GM21367 (cell line): ENCODE measurements at regions not wholly inside any gene's neighbourhood (a gene's known extent, or its start where the extent isn't known, plus 50 kb on each side); places are given as distances from the start of the nearest gene placed in this dataset.

ENCODE experiments used
- ATAC-seq: cut with Tn5 transposase; IDR thresholded peaks from one replicate; pipeline ENCODE4 v1.9.1; 2021; ENCODE audit not compliant: unreplicated experiment

DNA sequence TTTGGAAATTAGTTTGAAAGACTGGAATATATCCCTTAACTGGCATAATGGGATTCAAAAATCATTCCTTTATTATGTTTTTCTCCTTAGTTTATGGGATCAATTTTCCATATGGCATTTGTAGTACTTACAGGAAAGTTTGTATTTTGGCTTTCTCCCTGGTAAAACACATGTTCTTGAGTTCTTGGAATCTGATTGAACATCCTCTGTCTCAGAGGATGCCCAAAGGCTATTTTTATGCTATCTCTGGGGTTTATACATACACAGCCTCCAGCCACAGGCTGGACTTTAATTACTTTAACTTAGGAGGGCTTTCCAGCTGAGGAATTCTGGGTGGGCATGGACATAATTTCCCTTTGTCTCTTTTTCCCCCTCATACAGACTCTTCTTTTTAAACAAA lies 236.4 kb downstream of the HGF start:
- no peak for ATAC-seq

DNA sequence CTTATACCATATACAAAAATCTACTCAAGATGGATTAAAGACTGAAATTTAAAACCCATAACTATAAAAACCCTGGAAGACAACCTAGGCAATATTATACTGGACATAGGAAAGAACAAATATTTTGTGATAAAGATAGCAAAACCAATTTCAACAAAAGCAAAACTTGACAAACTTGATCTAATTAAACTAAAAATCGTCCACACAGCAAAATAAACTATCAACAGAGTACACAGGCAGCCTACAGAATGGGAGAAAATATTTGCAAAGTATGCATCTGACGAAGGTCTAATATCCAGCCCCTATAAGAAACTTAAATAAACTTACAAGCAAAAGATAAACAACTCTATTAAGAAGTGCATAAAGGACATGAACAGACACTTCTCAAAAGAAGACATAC lies 240.1 kb downstream of the HGF start:
- no peak for ATAC-seq

DNA sequence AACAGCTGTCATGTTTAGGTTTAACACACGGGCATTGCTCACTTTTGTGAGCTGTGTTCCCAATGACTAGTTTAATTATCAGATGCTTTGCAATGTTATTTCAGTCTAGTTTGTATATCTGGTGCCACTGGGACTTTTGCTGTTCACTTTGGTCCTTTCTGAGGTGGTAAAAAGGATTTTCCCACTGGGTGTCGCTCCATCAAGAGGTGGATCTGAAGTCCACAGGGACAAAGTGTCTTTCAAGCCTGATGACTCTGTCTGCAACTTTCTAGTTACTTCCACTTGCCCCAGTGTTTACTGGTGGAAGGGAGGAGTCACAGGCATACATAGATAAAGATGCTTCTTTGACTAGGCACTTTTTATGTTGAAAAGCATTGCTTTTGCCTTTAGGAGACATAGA lies 242.2 kb downstream of the HGF start:
- ATAC-seq, result no peak

DNA sequence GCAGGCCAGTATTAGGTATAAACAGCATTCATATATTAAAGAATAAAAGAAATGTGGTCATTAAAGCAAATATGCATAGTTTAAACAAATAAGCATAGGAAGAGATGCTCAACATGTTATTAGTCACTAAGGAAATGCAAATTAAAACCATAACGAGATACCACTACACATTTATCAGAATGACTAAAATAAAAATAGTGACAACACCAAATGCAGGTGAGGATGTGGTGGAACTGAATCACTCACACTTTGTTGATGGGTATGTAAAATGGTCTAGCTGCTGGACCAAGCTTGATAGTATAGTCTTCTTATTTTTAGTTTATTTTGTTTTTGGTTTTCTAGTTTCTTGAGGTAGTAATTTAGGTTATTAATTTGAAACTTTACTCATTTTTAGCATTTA lies 242.9 kb downstream of the HGF start:
- no peak for ATAC-seq

DNA sequence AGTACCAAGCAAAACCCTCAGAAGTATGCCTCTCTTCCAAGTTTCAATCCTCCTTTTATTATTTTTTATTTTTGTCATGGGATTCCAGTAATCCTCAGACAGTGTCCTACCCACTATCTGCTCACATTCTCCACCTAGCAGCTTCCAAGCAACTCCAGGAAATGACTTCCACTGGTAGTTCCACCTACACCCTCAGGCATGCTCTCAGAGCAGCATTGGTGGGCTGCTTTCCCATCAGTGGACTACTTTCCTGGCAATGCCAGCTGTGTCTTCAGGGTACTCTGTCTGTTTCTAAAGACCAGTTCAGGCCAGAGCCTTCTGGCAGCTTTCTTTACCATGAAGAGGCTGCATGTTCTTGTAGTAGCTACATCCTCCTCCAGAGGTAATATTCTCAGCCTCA lies 244.0 kb downstream of the HGF start:
- no peak for ATAC-seq

DNA sequence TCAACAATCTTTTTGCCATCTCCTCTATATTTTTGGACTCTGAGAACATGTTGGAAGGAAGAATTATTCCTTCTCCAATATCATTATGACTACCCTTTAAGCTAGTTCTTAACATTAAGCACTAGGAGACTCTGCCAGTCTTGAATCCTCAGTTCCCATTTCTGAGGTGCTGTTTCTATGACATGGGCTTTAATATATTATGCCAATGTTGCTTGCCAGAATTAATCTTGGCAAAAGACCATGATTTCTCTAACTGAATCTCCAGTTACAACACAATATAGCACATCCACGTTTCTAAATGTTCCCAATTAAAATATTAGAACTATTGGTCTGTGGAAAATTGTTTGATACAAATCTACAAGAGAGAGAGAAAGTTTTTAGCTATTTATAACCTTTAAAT lies 250.0 kb downstream of the HGF start:
- ATAC-seq, result no peak

DNA sequence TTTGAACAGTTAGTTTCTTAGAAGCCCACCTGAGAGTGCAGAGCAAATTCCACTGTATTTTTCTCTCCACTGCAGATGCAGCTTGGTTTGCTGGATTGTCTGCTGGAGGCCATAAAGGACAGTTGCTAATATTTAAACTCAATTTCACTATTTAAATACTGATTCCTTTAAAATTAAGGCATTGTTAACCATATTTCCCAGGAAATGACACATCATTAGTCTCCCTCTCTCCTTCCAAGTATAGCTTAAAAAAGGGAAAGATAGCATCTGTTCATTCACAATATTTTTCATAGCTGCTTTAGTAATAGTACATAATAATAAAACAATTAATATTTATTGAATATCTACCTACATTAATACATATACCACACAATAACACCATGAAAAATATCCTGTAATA lies 252.9 kb downstream of the HGF start:
- ATAC-seq, result no peak

DNA sequence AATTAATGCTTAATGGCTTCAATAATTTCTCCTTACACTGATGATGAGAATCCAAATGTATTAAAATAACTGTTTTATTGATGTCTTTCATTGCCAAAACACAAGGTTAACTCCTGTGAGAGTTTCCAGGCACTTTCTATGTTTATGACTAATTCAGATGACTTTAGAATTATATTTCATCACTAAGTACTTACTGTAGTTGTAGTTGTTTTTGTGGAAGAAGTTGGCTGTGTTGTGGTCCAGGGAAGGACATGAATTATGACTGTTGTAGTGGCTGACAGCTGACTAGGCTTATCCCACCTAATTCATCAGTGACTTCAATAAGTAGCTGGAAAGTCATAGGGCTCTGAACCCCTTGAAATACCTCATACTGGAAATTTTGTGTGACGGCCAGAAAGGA lies 254.8 kb downstream of the HGF start:
- no peak for ATAC-seq

GRCh38 chr7:81514546-81514945 lies 255.3 kb downstream of the HGF start:
- no peak for ATAC-seq

DNA sequence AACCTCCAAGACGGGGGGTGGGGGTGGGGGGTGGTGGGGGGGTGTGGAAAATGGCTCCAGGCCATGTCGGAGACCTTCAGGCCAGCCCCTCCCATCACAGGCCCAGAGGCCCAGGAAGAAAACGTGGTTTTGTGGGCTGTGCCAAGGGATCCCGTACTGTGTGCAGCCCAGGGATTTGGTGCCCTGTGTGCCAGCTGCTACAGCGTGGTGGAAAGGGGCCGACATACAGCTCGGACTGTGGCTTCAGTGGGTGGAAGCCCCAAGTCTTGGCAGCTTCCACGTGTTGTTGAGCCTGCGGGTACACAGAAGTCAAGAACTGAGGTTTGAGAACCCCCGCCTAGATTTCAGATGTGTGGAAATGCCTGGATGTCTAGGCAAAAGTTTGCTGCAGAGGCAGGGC lies 259.7 kb downstream of the HGF start:
- ATAC-seq, result no peak

DNA sequence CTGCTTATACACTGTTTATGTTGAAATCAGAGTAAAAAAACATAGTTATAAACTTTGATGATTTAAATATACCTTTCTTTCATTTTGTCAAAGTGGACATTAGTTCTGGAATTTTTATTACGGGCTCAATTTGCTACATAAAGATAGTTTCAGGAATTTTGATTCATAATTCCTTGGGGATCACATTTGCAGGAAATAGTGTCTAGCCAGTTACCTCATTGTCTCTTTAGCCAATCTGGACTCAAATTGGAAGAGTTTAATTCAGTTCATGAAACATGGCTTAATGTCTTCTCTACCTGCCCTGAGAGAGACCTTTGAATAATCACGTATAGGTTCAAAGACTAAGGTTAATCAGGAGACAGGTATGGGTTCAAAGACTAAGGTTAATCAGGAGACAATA lies 262.6 kb downstream of the HGF start:
- ATAC-seq, result no peak

DNA sequence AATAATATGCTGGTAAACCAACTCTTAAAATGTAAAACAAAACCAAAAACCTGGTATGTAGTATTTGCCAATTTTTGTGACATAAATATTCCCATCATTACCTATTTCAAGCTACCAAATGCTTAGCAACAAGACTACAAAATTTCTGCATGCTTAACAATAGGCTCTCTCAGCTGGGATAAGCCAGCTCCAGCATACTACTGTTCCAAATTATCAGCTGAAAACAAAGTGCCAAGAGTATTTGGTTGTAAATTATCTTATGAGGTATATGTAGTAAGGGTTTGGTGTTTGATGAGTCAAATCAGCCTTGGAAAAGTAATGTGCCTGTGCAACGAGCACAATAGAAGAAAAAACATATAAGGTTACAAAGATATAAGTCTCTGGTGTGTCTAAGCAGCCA lies 263.2 kb downstream of the HGF start:
- no peak for ATAC-seq

DNA sequence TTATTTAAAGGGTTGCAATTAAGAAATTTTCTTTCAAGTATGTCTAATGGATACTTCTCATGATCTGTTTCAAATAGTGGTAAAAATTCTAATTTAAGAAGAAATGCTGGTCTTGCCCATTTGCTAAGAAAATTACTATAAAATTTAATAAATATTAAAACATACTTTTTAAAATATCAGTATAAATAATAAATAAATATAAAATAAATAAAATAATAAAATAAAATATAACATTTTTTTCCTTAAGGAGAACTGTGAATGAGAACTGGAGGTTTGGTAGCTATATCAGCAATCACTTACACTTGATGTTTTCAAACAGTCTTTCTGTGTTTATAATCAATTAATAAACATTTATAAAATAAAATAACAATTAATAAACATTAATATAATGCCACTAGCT lies 266.1 kb downstream of the HGF start:
- no peak for ATAC-seq

- ATAC-seq, result no peak
Measured at GRCh38 chr7:81503336-81503735, 266.5 kb downstream of the HGF start.

GRCh38 chr7:81501220-81501619 lies 268.6 kb downstream of the HGF start:
- ATAC-seq, result no peak

DNA sequence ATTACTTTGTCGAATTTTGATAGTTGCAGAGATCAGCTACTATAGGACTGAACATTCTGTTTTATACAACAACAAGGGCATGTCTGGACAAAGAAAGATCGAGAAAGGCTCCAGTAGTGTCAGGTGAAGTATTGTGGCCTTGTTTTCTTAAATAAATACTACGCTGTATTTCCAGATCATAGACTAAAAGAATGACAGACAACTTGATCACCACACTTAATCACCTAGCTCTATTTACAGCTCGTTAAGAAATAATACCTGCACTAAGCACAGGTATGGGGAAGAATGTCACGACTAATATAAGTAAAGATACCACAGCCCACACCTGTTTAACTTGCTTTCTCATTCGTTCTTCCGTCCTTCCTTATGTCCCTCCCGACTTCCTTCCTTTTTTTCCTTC lies 269.2 kb downstream of the HGF start:
- ATAC-seq, result no peak

DNA sequence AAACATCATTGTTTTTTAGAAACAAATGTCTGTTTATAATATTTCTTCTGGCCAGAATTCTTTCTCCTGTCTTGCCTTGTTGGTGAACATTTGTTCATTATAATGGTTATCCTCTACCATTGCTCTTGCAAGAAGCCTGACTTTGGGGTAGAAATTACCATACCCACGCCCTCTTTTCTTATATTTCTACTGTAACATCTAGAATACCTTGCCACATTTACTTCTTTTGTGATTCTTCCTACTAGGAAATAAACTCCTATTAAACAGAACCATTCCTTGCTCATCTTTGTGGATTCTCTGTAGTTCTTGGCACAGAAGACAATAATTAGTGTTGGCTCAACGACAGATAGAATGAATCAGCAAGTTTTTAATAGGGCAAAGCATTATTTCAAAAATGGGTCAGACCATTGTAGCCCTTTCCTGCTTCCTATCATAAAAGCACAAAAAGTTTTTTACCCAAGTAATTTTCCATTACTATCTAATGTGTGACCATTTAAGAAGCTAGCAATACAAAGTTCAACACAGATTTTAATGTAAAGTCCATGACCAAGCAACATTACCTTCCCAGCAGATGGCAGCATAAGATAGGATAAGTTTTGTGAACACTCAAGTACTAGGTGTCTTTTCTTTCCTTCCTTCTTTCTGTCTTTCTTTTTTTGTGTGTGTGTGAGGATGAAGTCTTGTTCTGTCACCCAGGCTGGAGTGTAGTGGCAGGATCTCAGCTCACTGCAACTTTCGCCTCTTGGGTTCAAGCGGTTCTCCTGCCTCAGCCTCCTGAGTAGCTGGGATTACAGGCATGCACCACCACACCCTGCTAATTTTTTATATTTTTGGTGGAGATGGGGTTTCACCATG lies 270.4 kb downstream of the HGF start:
- no peak for ATAC-seq

DNA sequence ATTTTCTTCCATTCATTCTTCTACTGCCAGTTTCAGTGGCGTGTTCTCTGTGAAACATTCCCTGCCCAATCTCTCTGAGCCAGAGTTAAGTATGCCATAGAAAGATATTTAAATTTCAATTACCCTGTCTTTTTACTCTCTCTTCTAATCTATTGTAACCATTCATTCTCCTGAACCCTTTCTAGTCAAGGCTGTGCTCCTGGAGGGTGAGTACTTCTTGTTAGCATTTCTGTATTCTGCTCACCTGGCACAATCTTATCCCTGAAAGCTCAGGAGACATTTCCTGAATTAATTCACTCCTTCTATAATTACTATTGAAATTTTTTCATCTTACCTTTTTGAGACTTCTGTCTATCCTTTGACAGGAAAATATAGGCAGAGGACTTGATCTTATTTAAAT lies 271.7 kb downstream of the HGF start:
- ATAC-seq, result no peak

- ATAC-seq, result no peak
Measured at GRCh38 chr7:81492910-81493309, 276.9 kb downstream of the HGF start.

GRCh38 chr7:81492240-81492639 lies 277.6 kb downstream of the HGF start:
- no peak for ATAC-seq

GRCh38 chr7:81491573-81491972 lies 278.3 kb downstream of the HGF start:
- no peak for ATAC-seq

DNA sequence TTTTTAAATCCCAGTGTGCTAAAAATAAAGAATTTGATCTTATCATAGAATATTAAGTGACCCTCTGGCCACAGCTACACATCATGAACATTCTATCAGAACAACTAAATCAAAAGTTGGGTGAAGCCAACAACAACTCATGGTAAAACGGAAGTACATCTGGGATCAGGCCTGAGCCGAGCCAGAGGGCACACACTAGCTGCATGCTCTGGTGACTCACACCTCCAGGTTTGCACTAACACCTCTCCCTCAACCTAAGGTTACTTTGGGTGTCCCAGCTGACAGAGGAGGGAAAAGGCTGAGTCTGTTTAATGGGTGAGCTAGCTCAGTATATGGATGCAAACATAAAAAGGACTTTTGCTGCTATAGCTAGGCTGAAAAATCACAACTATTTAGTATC lies 281.6 kb downstream of the HGF start:
- no peak for ATAC-seq

DNA sequence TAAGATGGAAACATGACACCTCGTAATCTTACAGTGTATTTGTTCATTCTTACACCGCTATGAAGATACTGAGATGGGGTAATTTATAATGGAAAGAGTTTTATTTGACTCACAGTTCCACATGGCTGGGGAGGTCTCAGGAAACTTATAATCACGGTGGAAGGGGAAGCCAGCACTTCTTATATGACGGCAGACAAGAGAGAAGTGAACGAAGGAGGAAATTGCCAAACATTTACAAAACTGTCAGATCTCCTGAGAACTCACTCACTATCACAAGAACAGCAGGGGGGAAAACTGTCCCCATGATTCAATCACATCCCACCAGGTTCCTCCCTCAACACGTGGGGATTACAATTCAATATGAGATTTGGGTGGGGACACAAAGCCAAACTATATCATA lies 282.3 kb downstream of the HGF start:
- ATAC-seq, result no peak
